Mesendoderm (in vitro differentiated cells): ENCODE measurements at regions not wholly inside any gene's neighbourhood (a gene's known extent, or its start where the extent isn't known, plus 50 kb on each side); places are given as distances from the start of the nearest gene placed in this dataset.
"Not testable (repeated sequence)": the region's sequence is repeated elsewhere in the genome, so short reads cannot be mapped to it uniquely, and the experiment has no call there.

Experiments used
- DNase-seq: peaks from one replicate; pipeline ENCODE4 v3.0.0; 2013
- H2AK5ac ChIP-seq: 2 replicates; pipeline ENCODE4 v1.6.1; 2013; ENCODE audit warnings: low read length, inconsistent platforms
- H2BK120ac ChIP-seq: 2 replicates; pipeline ENCODE4 v1.6.1; 2013; ENCODE audit warnings: low read depth, mild to moderate bottlenecking, low read length, moderate library complexity, mixed read lengths
- H2BK15ac ChIP-seq: replicated peaks from 2 replicates; pipeline ENCODE4 v1.6.1; 2013; ENCODE audit warnings: low read depth, mild to moderate bottlenecking, moderate library complexity
- H2BK5ac ChIP-seq: 2 replicates; pipeline ENCODE4 v1.6.1; 2013; ENCODE audit warnings: low read length, inconsistent platforms
- H3K18ac ChIP-seq: 2 replicates; pipeline ENCODE4 v1.6.1; 2013; ENCODE audit warnings: mild to moderate bottlenecking, low read length, mixed read lengths
- H3K23ac ChIP-seq: one replicate; pipeline ENCODE4 v1.6.1; 2013; ENCODE audit warnings: low read length
- H3K27ac ChIP-seq: 2 replicates; pipeline ENCODE4 v1.5.1; 2013; ENCODE audit warnings: low read depth, mild to moderate bottlenecking, inconsistent platforms, low read length, moderate library complexity
- H3K27me3 ChIP-seq: 2 replicates; pipeline ENCODE4 v1.6.1; 2013; ENCODE audit warnings: low read length, control low read depth, mild to moderate bottlenecking, inconsistent platforms; ENCODE audit not compliant: insufficient read depth, poor library complexity
- H3K36me3 ChIP-seq: 2 replicates; pipeline ENCODE4 v1.6.1; 2013; ENCODE audit warnings: low read length, inconsistent platforms; ENCODE audit not compliant: control insufficient read depth, insufficient read depth
- H3K4ac ChIP-seq: one replicate; pipeline ENCODE4 v1.6.1; 2013; ENCODE audit warnings: low read depth, mild to moderate bottlenecking, low read length, moderate library complexity
- H3K4me1 ChIP-seq: 2 replicates; pipeline ENCODE4 v1.6.1; 2013; ENCODE audit warnings: low read depth, low read length, inconsistent platforms; ENCODE audit not compliant: control insufficient read depth
- H3K4me2 ChIP-seq: 2 replicates; pipeline ENCODE4 v1.6.1; 2013; ENCODE audit warnings: low read length
- H3K4me3 ChIP-seq: 2 replicates; pipeline ENCODE4 v1.5.1; 2013; ENCODE audit warnings: mild to moderate bottlenecking, low read length
- H3K56ac ChIP-seq: one replicate; pipeline ENCODE4 v1.6.1; 2013; ENCODE audit warnings: low read length
- H3K79me1 ChIP-seq: 2 replicates; pipeline ENCODE4 v1.6.1; 2013; ENCODE audit warnings: low read length, inconsistent platforms
- H3K79me2 ChIP-seq: 2 replicates; pipeline ENCODE4 v1.6.1; 2013; ENCODE audit warnings: mild to moderate bottlenecking, low read length; ENCODE audit not compliant: control insufficient read depth, insufficient read depth
- H3K9ac ChIP-seq: 2 replicates; pipeline ENCODE4 v1.6.1; 2013; ENCODE audit warnings: low read length, inconsistent platforms
- H4K5ac ChIP-seq: one replicate; pipeline ENCODE4 v1.6.1; 2013; ENCODE audit warnings: low read length
- H4K8ac ChIP-seq: one replicate; pipeline ENCODE4 v1.6.1; 2013; ENCODE audit warnings: low read depth, mild to moderate bottlenecking, control low read depth, low read length, moderate library complexity
- WGBS: extraction: QIAGEN DNeasy Blood & Tissue Kit; methylation state at CpG from one replicate; pipeline ENCODE4 v1.1.7; 2013; ENCODE audit warnings: low lambda C conversion rate, missing lambda C conversion rate; ENCODE audit not compliant: insufficient coverage; ENCODE audit errors: extremely low coverage; 5-methylcytosine and 5-hydroxymethylcytosine counted together

GRCh38 chrX:81890521-81890920 lies 688.6 kb downstream of the SH3BGRL start:
- Histone ChIP-seq H4K5ac (no peak overlapping the region), H3K9ac (no peak overlapping the region), H3K4me2 (no peak overlapping the region), H2AK5ac (no peak overlapping the region), H3K18ac (no peak overlapping the region), H3K27me3 (no peaks in the 10 kb centered on the region), H3K4me1 (no peaks in the 10 kb centered on the region), H3K27ac (no peak overlapping the region), H3K4me3 (no peak overlapping the region), H3K36me3 (no peaks in the 10 kb centered on the region), H3K4ac (no peak overlapping the region), H2BK5ac (no peak overlapping the region), H3K23ac (no peak overlapping the region), H3K79me1 (no peaks in the 10 kb centered on the region), H3K79me2 (no peaks in the 10 kb centered on the region), H4K8ac (no peak overlapping the region), H2BK15ac (no peak overlapping the region), H3K56ac (no peak overlapping the region), H2BK120ac (no peak overlapping the region)
- WGBS: no CpG with 5 or more reads among the region's 1 CpG
- no peak for DNase-seq

DNA sequence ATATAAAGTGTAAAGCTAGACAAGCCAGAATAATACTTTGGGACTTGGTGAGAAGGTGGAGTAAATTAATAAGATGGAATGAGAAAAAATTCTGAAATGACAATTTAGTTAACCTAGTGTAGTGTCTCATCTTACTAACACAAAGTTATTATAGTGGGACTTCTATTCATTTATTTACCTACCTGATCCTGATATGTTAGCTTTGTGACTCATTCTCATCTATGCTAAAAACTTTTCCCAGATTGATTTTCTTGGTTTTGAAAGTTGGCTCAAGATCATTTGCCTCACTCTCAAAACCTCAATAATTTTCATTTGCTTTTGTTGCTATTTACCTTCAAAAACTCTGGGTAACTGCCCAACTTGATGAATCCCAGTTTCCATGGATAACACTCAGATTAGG lies 698.6 kb downstream of the SH3BGRL start:
- Histone ChIP-seq H3K18ac (no peak overlapping the region), H2BK5ac (no peak overlapping the region), H3K4me3 (no peak overlapping the region), H2BK120ac (no peak overlapping the region), H3K4me2 (no peak overlapping the region), H3K79me1 (no peaks in the 10 kb centered on the region), H3K56ac (no peak overlapping the region), H2BK15ac (no peak overlapping the region), H3K27ac (no peak overlapping the region), H3K9ac (no peak overlapping the region), H3K79me2 (no peaks in the 10 kb centered on the region), H3K4ac (no peak overlapping the region), H3K23ac (no peak overlapping the region), H2AK5ac (no peak overlapping the region), H3K36me3 (no peaks in the 10 kb centered on the region), H4K8ac (no peak overlapping the region), H3K4me1 (no peaks in the 10 kb centered on the region), H4K5ac (no peak overlapping the region), H3K27me3 (no peaks in the 10 kb centered on the region)
- DNase-seq: no peak

DNA sequence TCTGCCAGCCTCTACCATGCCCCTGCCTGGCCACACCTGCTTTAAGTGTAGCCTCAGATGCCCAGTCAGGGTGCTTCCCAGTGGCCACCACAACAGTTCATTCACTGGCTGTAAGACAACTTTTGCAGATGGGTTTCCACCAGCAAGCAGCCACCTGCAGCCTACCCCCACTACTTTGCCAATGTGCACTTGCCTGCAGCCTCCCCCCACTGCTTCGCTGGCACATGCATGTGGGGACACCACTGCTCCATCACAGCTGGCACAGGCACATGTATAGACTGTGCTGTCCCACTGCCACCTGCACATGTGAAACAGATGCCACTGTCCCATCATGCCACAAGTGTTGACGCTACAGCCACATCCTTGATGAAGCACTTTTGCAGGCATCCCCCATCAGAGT lies 723.9 kb downstream of the SH3BGRL start:
- Histone ChIP-seq H3K36me3 (no peaks in the 10 kb centered on the region), H3K56ac (no peak overlapping the region), H2BK5ac (no peak overlapping the region), H3K4ac (no peak overlapping the region), H4K5ac (no peak overlapping the region), H3K27me3 (no peaks in the 10 kb centered on the region), H3K18ac (no peak overlapping the region), H2AK5ac (no peak overlapping the region), H3K79me2 (no peaks in the 10 kb centered on the region), H3K23ac (no peak overlapping the region), H2BK120ac (no peak overlapping the region), H3K4me2 (no peak overlapping the region), H2BK15ac (no peak overlapping the region), H3K27ac (no peak overlapping the region), H3K4me1 (no peaks in the 10 kb centered on the region), H3K4me3 (no peak overlapping the region), H4K8ac (no peak overlapping the region), H3K9ac (no peak overlapping the region), H3K79me1 (no peaks in the 10 kb centered on the region)
- no CpG with 5 or more reads among the region's 2 CpGs for WGBS
- DNase-seq: no peak

- H3K56ac ChIP-seq, H2AK5ac ChIP-seq, H2BK120ac ChIP-seq, H3K4me1 ChIP-seq, DNase-seq, H2BK5ac ChIP-seq, H2BK15ac ChIP-seq, H4K8ac ChIP-seq, H3K4me2 ChIP-seq, H3K9ac ChIP-seq, H3K79me1 ChIP-seq, H3K4me3 ChIP-seq, H3K18ac ChIP-seq, H3K79me2 ChIP-seq, H3K27ac ChIP-seq, H3K27me3 ChIP-seq, H3K23ac ChIP-seq, H3K36me3 ChIP-seq, H3K4ac ChIP-seq, H4K5ac ChIP-seq: not testable (repeated sequence)
- no CpG with 5 or more reads among the region's 5 CpGs for WGBS
Measured at GRCh38 chrX:81945911-81946310, 744.0 kb downstream of the SH3BGRL start.

- H4K5ac ChIP-seq: no peak overlapping the region
- H3K4me2 ChIP-seq: no peak overlapping the region
Measured at GRCh38 chrX:81957318-81957717, 755.4 kb downstream of the SH3BGRL start.

GRCh38 chrX:81957900-81958545 lies 756.1 kb downstream of the SH3BGRL start:
- Histone ChIP-seq H3K4me1 (no peaks in the 10 kb centered on the region), H3K4ac (no peak overlapping the region), H3K79me2 (no peaks in the 10 kb centered on the region), H3K56ac (no peak overlapping the region), H3K4me2 (no peak overlapping the region), H3K27ac (no peak overlapping the region), H2BK5ac (no peak overlapping the region), H3K18ac (no peak overlapping the region), H3K79me1 (no peaks in the 10 kb centered on the region), H3K4me3 (no peak overlapping the region), H3K36me3 (no peaks in the 10 kb centered on the region), H4K8ac (no peak overlapping the region), H2BK120ac (no peak overlapping the region), H2BK15ac (no peak overlapping the region), H4K5ac (no peak overlapping the region), H3K23ac (no peak overlapping the region), H2AK5ac (no peak overlapping the region), H3K9ac (no peak overlapping the region), H3K27me3 (no peaks in the 10 kb centered on the region)
- no CpG with 5 or more reads among the region's 1 CpG for WGBS
- peak; percentile 53 for DNase-seq

More at GRCh38 chrX:81957318-81957717, 755.4 kb downstream of the SH3BGRL start:
- Histone ChIP-seq H4K8ac (no peak overlapping the region), H3K27ac (no peak overlapping the region), H3K18ac (no peak overlapping the region), H3K36me3 (no peaks in the 10 kb centered on the region), H2BK15ac (no peak overlapping the region), H3K23ac (no peak overlapping the region), H3K4ac (no peak overlapping the region), H3K56ac (no peak overlapping the region), H3K79me1 (no peaks in the 10 kb centered on the region), H3K79me2 (no peaks in the 10 kb centered on the region), H2BK120ac (no peak overlapping the region), H2AK5ac (no peak overlapping the region), H3K4me3 (no peak overlapping the region), H3K4me1 (no peaks in the 10 kb centered on the region), H3K9ac (no peak overlapping the region), H2BK5ac (no peak overlapping the region), H3K27me3 (no peaks in the 10 kb centered on the region)
- DNase-seq: no peak
- WGBS: no CpG with 5 or more reads among the region's 15 CpGs
